GM12878 (cell line): ENCODE measurements at regions not wholly inside any gene's neighbourhood (a gene's known extent, or its start where the extent isn't known, plus 50 kb on each side); places are given as distances from the start of the nearest gene placed in this dataset.
A peak's percentile ranks its signal among the peaks of the same experiment; 100 is the strongest.

Experiments
- BCL11A ChIP-seq: IDR thresholded peaks from 2 replicates; pipeline ENCODE4 v1.6.1; 2011; ENCODE audit warnings: low read depth, low read length
- BCL3 ChIP-seq: IDR thresholded peaks from 2 replicates; pipeline ENCODE4 v1.6.1; 2011; ENCODE audit warnings: borderline replicate concordance, low read depth, mild to moderate bottlenecking, moderate library complexity, low read length; ENCODE audit not compliant: insufficient read depth, poor library complexity, severe bottlenecking
- BHLHE40 ChIP-seq, 2 experiments: fragments of 450-650 bp in 1 of 2; IDR thresholded peaks; 2 replicates each; pipeline ENCODE4 v1.6.1; 2011 to 2017; ENCODE audit warnings: low read depth in 2 of 2, borderline replicate concordance in 1 of 2, improper control_type of control experiment in 1 of 2, low read length in 1 of 2, mild to moderate bottlenecking in 1 of 2
- IRF4 ChIP-seq: IDR thresholded peaks from 2 replicates; pipeline ENCODE4 v1.6.1; 2011; ENCODE audit warnings: low read depth, low read length
- JUND ChIP-seq: IDR thresholded peaks from 2 replicates; pipeline ENCODE4 v1.6.1; 2012; ENCODE audit warnings: low read depth, mild to moderate bottlenecking, low read length, improper control_type of control experiment, moderate library complexity
- KDM1A ChIP-seq: fragments of 200-600 bp; sonication (generic); IDR thresholded peaks from 2 replicates; pipeline ENCODE4 v1.6.1; 2016; ENCODE audit warnings: borderline replicate concordance
- MAX ChIP-seq: IDR thresholded peaks from 2 replicates; pipeline ENCODE4 v1.6.1; 2012; ENCODE audit warnings: low read depth, low read length, improper control_type of control experiment
- MXI1 ChIP-seq: fragments of 150-350 bp; IDR thresholded peaks from 2 replicates; pipeline ENCODE4 v1.6.1; 2011; ENCODE audit warnings: low read depth, mild to moderate bottlenecking, inconsistent platforms, low read length, improper control_type of control experiment
- NFIC ChIP-seq: IDR thresholded peaks from 2 replicates; pipeline ENCODE4 v1.6.1; 2012; ENCODE audit warnings: low read depth, mild to moderate bottlenecking, inconsistent platforms, low read length, moderate library complexity
- PAX5 ChIP-seq: IDR thresholded peaks from 2 replicates; pipeline ENCODE4 v1.6.1; 2011; ENCODE audit warnings: low read depth, low read length, borderline replicate concordance
- PBX3 ChIP-seq: IDR thresholded peaks from 2 replicates; pipeline ENCODE4 v1.6.1; 2011; ENCODE audit warnings: mild to moderate bottlenecking, low read depth, low read length, moderate library complexity; ENCODE audit not compliant: insufficient replicate concordance
- PKNOX1 ChIP-seq: fragments of 450-650 bp; IDR thresholded peaks from 2 replicates; pipeline ENCODE4 v1.6.1; 2016; ENCODE audit warnings: mild to moderate bottlenecking
- SPI1 ChIP-seq: IDR thresholded peaks from 2 replicates; pipeline ENCODE4 v1.6.1; 2011; ENCODE audit warnings: low read depth, mild to moderate bottlenecking, low read length, moderate library complexity, borderline replicate concordance; ENCODE audit not compliant: insufficient read depth
- WRNIP1 ChIP-seq: IDR thresholded peaks from 2 replicates; pipeline ENCODE4 v1.6.1; 2011; ENCODE audit warnings: low read depth, low read length, improper control_type of control experiment, borderline replicate concordance
- YY1 ChIP-seq: IDR thresholded peaks from 2 replicates; pipeline ENCODE4 v1.6.1; 2011; ENCODE audit warnings: low read depth, mild to moderate bottlenecking, low read length
- ZNF207 ChIP-seq: fragments of 450-650 bp; IDR thresholded peaks from 2 replicates; pipeline ENCODE4 v1.6.1; 2014; ENCODE audit warnings: antibody characterized with exemption, mild to moderate bottlenecking, borderline replicate concordance
- ZNF274 ChIP-seq: IDR thresholded peaks from one replicate; pipeline ENCODE4 v1.8.0; 2011; ENCODE audit not compliant: insufficient read length, insufficient read depth
- TF ChIP-seq, protein P1 (sequence below): IDR thresholded peaks from 2 replicates; pipeline ENCODE4 v1.6.1; 2012; ENCODE audit warnings: improper control_type of control experiment, low read depth, low read length; ENCODE audit not compliant: insufficient replicate concordance

DNA sequence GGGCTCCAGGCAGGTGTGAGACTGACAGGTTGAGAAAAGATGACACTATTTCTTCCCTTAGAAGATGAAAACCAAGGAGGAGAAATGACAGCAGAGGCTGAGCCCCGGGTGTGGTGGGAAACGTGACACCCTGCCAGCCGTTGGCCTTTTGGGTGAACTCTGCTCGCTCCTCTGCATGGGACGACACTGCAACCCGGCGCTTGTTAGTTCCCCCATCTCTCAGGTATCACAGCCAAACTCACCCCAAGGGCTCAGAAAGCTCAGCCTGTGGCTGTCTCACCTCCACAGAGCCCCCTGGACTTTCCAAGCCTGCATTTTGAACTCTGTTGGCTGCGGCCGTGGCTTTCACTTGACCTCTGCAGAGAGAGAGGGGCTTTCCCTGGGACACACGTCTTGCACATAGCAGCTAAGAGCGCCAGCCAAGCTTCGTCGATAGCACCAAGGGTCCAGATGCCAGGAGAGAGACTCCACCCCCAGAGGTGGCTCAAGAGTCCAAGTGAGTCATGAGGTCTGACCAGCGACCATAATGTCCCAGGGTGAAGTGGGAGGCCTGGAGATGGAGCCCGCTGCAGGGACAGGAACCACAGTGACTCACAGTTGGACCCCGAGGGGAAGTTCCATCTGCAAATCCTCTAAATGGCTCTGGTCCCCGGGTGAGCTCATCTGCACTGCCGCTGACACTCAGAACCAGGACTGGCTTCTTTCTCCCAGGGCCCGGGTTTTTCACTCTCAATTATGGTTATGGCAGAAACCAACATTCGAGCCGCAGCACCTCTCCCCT lies 301.9 kb downstream of the SOX9 start (continued):
- TF ChIP-seq PAX5 (peak; percentile 46; the same call in 1 of the 2 replicates), PBX3 (peak; percentile 73), SPI1 (peak; percentile 71), BCL11A (0 out of 2 replicates have a peak, but pooled peaks have one; percentile 5), BCL3 (peak; percentile 70), NFIC (peak; percentile 41), IRF4 (peak; percentile 74), YY1 (peak; percentile 68; the same call in 1 of the 2 replicates), ZNF207 (0 out of 2 replicates have a peak, but pooled peaks have one; percentile 56), MAX (no peak; the same call in 1 of the 2 replicates), WRNIP1 (peak; percentile 85), MXI1 (peak; percentile 60), ZNF274 (no peak), JUND (0 out of 2 replicates have a peak, but pooled peaks have one; percentile 16), PKNOX1 (peak; percentile 92), KDM1A (no peak), BHLHE40 (IDR thresholded peaks at IDR 0.05; ENCODE audit: borderline replicate concordance in 1 of 2, low read depth in 2 of 2, low read length in 1 of 2) (peak; percentile 97 to 98)
- TF ChIP-seq, protein P1, sequence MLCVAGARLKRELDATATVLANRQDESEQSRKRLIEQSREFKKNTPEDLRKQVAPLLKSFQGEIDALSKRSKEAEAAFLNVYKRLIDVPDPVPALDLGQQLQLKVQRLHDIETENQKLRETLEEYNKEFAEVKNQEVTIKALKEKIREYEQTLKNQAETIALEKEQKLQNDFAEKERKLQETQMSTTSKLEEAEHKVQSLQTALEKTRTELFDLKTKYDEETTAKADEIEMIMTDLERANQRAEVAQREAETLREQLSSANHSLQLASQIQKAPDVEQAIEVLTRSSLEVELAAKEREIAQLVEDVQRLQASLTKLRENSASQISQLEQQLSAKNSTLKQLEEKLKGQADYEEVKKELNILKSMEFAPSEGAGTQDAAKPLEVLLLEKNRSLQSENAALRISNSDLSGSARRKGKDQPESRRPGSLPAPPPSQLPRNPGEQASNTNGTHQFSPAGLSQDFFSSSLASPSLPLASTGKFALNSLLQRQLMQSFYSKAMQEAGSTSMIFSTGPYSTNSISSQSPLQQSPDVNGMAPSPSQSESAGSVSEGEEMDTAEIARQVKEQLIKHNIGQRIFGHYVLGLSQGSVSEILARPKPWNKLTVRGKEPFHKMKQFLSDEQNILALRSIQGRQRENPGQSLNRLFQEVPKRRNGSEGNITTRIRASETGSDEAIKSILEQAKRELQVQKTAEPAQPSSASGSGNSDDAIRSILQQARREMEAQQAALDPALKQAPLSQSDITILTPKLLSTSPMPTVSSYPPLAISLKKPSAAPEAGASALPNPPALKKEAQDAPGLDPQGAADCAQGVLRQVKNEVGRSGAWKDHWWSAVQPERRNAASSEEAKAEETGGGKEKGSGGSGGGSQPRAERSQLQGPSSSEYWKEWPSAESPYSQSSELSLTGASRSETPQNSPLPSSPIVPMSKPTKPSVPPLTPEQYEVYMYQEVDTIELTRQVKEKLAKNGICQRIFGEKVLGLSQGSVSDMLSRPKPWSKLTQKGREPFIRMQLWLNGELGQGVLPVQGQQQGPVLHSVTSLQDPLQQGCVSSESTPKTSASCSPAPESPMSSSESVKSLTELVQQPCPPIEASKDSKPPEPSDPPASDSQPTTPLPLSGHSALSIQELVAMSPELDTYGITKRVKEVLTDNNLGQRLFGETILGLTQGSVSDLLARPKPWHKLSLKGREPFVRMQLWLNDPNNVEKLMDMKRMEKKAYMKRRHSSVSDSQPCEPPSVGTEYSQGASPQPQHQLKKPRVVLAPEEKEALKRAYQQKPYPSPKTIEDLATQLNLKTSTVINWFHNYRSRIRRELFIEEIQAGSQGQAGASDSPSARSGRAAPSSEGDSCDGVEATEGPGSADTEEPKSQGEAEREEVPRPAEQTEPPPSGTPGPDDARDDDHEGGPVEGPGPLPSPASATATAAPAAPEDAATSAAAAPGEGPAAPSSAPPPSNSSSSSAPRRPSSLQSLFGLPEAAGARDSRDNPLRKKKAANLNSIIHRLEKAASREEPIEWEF, result peak; percentile 13
